ENCODE measurements at regions not wholly inside any gene's neighbourhood (a gene's known extent, or its start where the extent isn't known, plus 50 kb on each side); places are given as distances from the start of the nearest gene placed in this dataset.

DNA sequence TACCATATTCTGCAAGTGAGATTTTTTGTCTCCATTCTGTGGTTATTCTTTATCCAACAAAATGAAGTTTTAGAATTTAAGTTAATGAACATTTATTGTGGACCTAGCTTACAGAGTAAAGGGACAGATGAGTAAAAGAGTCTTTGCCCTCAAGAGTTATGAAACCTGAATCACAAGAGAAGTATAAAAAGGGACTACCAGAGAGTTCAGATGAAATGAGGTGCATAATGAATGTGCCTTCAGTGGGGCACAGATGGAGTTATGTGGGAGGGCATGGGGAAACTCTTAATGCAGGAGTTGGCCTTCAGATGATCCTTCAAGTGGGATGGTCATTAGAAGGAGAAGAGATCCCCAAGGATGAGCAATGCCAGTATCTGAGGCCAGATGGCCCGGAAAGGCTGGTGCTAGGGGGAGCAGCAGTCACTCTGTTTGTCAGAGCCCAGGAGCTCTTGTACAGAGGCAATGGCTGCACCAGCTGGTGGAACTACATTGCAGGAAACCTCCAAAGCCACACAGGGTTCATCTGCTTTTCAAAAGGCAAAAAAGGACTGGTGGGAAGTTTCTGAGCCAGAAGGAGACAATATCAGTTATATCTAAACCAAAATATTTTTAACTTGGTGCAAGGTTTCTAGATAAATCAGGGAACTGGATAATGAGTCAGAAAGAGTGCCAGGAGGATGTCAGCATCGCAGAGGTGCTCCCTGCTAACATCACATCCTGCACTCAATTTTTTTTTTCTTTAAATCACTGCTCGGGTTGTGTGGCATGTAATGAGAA, 162.0 kb downstream of the KLF6 start:
- no peak for DNase-seq

DNA sequence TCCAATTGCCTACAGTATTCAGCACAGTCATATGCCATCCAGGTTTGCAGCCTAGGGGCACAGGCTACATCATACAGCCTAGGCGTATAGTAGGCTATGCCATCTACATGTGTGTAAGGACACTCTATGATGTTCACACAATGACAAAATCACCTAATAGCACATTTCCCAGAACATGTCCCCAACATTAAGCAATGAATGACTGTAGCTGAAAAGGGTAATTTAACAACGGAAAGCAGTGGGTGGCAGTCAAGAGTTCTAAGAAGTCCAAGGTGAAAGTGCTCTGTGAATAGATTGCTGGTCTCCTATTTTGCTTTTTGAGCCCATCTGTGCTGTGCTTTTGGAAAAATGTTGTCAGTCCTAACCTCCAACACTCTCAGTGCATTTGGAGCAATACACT, 162.6 kb downstream of the KLF6 start:
- DNase-seq: no peak

DNA sequence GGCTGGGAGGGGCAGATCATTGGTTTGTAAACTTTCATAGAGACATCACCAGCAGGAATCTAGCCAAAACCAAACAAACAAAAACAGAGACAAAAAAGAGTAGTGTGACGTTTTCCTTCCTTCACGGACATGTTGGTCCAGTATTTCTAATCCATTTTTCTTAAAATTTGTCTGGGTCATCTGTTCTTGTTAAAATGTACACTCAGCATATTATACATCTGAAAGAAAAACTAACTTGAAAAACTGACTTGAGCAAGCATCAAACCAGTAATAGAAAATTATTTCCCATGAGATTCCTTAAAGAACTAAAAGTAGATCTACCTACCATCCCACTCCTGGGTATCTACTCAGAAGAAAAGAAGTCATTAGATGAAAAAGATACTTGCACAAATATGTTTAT, 164.2 kb downstream of the KLF6 start:
- DNase-seq: no peak

DNA sequence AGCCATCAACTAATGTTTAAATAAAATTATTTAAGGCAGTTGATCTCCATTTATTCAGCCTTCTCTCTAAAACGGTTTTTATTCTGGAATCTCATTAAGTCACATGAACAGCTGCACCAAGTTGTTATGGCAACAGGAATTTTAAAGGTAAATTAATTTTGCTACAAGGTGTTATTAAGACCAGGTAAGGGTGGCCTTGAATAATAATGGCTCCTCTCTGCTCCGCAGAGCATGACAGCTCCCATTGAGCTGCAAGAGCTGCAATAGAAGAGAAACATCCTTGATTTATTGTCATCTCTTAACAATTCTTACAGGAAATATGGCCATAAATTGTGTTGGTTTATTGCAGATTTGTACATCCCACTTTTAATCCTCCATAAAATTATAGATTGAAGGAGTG, 165.8 kb downstream of the KLF6 start:
- no peak for DNase-seq

DNA sequence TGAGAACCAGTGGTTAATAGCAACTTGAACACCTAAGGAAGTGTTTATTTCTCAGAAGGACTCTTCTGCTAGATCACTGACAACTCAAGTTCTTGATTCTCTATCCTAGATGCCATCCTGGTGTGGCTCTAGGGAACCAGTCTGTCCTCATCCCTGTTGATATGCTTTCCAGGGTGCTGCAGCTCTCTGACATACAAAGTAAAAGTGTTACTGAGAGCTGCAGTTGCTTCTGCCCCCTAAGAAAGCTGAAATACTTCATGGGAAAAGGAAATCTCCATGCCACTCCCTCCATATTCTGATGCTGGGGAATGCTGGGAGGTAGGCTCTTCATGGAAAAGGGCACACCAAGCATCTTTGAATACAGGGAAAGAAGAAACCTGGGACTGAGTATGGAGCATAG, 168.1 kb downstream of the KLF6 start:
- DNase-seq: no peak

DNA sequence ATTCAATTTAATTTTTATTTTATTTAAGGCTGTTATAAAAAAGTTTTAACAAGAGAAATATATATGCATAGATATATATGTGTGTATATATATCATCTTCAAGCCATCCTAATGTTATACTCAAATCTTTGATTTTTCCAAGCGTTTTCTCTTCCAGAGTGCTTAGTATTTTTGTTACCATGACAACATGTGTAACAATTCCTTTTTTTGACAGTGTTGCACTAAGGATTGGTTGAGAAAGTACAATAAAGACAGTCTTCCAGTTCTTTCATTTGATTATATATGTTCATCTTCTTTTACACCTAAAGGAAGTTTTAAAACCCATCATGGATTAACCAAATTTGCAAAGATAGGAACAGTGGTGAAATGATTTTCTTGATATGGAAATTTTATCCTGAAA, 171.7 kb downstream of the KLF6 start:
- no peak for DNase-seq

DNA sequence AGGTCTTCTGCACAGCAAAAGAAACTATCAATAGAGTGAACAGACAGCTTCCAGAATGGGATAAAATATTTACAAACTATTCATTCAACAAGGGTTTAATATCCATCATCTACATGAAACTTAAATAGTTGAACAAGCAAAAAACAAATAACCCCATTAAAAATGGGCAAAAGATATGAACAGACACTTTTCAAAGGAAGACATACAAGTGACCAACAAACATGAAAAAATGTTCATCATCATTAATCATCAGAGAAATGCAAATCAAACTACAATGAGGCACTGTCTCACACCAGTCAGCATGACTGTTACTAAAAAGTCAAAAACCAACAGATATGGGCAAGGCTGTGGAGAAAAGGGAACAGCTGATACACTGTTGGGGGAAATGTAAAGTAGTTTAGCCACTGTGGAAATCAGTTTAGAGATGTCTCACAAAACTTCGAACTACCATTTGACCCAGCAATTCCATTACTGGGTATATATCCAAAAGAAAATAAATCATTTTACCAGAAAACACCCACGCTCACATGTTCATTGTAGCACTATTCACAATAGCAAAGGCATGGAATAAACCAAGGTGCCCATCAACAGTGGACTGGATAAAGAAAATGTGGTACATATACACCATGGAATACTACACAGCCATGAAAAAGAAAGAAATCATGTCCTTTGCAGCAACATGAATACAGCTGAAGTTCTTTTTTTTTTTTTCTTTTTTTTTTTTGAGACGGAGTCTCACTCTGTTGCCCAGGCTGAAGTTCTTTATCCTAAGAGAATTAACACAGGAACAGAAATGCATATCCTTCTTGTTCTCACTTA, 172.6 kb downstream of the KLF6 start:
- no peak for DNase-seq

DNA sequence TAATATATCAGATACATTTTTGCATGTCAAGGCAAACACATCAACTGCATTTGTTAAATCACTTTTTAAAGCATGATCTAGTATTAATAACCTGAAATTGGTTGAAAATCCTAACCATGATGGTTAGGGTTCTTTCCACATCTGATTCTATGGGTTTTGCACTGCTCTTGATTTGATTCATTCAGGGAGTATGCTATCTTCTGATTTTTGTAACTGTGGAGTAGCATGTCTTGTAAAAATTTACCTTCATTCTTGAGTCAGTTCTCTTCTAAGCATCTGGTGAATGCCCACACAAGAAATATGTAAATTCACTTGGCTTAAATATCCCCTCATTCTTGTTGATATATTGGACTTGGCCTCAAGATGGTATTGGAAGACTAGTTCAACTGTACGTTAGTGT, 178.7 kb downstream of the KLF6 start:
- DNase-seq: no peak

DNA sequence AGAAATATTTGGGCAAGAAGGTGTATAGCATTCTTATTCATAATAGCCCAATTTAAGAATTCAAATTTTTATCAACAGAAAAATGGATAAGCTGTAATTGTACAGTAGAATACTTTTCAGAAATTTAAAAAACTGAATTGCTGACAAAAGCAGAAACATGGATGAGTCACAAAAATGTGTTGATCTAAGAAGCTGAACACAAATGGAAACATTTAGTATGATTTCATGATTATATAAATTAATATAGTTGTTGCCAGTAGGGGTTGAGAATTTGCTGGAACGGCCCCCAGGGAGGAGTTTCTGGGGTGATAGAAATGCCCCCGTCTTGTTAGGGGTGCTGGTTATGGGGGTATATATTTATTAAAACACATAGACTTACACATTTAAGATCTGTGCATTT, 179.1 kb downstream of the KLF6 start:
- no peak for DNase-seq

DNA sequence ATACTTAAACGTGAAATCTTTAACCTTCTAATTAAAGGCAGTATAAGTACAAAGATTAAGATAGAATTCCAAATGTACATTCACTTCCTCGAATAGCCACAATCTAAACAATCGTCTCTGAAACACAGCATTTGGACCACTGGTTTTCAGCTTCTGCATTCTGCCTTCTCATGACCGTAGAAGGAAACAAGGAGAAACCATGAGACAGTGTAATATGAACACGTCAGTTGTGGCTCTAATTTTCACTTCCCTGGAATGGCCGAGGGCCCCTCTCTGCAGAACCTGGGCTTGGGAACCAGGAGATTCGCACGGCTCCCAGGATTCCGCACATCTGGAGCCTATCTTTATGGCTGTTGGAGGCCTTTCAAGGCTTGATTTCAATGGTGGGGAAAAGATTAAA, 189.3 kb downstream of the KLF6 start:
- no peak for DNase-seq

DNA sequence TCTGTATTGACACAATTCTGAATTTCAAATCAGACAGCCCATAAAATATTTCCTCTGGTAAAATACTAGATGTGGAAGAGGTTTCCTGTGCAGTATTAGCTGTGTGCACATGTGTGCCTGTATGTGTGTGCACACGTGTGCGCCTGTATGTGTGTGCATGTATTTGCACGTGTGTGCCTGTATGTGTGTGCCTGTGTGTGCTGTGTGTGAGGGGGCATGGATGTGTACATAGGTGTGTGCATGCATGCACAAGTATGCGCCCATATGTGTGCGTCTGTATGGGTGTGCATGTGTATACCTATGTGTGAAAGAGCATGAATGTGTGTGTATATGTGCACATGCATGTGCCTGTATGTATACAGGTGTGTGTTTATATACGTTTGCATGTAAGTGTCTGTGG, 191.4 kb downstream of the KLF6 start:
- no peak for DNase-seq

DNA sequence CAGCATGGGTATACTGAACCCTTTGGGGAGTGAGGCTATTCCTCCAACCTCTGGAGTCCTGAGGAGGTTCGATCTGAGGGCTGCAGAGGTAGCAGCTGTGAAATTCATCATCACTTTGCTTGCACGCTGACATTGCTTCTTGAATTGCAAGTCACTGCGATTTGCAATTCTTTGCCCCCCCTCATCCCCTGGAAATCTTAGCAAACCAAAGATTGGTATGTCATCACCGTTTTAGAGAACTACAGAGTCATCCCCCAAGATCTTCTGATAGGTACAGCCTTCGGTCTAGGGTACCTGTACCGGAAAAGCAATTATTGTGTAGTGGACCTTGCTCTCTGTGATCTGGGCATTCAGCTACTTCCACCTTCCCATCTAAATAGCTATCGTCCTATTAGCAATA, 192.6 kb downstream of the KLF6 start:
- no peak for DNase-seq

DNA sequence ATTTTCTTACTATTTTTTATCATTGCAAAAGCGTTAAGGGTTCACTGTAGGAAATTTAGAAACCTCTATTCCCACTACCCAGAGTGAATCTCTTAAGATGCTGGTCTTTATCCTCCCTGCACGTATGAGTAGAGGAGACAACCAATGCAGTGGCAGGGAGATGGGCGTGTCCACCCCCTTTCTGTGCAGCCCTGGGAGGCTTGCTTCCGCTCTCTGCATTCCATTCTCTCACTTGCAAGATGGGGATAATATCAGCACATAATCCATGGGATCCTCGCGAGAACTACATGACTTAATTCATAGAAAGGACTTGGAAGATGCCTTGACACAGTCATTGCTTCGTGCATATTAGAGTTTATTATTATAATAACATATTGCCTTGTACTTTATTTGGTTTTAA, 196.2 kb downstream of the KLF6 start:
- DNase-seq: no peak

DNA sequence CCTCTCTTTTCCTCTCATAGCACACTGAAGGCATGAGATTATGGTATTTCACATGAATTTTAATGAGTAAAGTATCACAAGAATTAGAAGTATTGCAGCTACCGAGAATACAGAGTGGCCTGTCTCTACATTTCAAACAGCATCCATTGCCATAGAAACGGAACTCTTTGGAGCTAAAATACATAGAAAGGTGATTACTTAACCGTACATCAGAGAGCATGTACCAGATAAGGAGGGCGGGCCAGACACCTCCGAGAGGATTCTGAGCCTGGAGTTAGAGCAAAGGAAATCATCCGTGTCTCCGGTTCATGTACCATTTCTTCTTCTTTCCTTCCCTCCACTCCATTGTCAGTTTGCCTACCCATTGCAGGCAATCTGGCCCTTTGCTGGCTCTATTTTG, 196.7 kb downstream of the KLF6 start:
- DNase-seq: no peak

DNA sequence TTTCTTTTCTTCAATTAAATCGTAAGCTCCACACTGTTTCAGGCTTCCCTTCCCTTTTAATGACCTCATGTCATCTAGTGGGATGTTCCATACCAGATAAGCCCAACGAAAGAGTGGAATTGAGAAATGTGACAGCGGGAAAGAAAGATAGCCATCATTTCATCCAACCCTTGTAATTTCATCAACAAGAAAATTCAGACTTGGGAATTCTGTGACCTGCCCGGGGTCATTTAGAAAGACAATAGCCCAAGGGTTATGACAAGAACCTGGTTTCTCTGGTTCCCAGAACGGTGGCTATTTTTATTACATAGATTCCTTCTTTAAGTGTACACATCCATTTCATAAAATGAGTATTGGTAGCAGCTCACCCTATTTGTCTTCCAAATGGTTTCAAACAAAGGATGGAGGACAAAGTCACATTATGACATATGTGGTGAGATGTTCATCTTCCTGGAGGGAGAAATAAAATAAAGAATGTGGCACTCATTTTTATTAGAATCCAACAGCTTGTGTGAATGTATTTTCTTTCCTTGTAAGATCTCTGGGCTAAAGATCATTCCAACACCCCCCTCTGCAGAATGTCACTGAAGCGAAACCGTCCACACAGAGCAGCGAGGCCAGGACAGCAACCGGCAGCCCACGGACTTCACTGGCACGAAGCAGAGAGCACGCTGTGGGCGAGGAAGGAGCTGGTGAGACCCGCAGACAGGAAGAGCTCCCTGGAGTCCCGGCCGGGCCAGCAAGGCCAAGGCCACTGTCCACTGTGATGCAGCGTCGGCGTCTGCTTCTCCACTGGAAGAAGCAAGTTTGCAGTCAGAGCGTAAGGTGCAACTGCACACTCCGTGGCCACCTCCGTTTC, 199.9 kb downstream of the KLF6 start:
- DNase-seq: no peak

DNA sequence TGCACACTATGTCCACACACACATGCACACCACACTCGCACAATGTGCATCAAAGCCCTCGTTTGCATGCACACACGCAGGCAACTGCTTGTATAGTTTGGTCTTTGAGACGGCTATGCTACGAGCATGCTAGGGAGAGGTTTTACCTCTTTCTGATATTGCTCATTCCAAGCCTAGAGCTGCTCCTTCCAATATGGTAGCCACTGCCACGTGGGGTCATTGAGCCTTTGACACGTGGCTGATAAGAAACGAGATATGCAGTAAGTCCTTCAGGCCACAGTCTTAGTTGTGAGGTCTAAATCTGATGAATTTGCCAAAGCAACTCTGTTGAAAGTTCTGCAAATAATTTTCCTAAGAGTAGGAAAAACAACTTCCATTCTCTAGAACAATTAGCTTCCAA, 204.4 kb downstream of the KLF6 start:
- DNase-seq: no peak

DNA sequence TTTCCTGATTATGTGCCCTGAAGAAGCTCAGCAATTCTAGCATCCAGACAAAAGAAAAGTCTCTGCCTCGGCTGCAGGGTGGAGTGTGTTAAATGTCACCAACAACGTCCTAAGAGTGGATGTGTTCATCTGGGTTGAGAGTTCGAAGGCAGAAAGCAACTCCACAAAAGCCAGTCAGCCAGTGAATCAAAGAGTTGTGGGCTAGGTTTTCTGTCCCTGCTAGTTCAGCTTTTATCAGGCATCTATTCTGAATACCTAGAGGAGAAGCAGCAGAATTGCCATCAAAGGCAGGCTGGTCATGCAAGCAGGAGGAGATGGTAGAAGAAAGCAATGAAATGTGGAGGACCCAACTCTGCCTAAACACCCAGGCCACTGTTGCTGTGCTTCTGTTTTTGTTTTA, 205.2 kb downstream of the KLF6 start:
- DNase-seq: no peak

DNA sequence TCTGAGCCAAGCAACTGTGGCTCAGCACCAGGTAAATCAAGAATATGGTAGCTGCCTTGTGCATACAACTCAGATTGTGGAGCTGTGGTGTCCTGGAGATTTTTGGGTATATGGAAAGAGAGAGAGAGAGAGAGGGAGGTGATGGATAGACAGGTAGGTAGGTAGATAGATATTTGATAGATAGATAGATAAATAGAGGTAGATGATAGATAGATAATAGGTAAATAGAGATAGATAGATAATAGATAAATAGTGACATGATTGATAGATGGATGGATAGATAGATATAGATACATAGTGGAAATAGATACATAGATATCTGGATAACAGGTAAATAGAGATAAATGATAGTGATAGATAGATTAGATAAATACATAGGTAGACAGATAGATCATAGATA, 206.3 kb downstream of the KLF6 start:
- no peak for DNase-seq

DNA sequence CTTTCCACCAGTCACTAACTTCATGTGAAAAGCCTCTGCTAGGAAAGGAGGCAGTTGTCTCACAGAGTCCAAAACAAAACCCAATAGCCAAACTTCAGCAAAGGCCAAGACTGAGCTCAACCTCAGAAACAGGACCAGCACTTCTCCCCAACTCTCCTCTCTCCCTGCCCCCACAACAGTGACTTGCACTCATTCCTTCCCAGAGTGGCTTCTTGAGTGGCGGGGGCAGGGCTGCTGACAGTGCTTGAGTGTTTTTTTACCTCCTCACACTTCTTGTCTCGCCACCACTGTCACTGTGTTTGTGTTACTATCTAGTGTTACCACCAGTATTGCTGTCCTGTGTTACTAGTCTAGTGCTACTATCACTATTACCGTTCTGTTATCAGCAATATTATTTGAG, 206.8 kb downstream of the KLF6 start:
- DNase-seq: no peak

DNA sequence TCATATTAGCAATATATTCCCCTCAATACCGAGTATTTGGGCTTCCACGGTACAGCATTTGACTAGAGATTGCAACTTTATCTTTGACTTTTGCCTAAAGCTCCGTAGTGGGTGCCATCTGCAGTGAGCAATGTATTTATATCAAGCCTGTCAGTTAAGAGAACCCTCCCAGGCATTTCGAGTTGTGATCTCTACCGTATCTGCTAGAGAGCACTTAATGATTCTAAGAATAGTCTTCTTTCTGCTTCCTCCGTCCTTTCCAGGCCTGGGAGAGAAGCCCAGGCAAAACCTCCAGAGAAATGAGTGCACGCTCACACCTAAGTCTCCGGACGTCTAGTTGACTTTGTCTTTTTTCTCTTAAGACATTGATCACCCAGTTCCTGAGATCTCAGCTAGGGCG, 210.6 kb downstream of the KLF6 start:
- no peak for DNase-seq

DNA sequence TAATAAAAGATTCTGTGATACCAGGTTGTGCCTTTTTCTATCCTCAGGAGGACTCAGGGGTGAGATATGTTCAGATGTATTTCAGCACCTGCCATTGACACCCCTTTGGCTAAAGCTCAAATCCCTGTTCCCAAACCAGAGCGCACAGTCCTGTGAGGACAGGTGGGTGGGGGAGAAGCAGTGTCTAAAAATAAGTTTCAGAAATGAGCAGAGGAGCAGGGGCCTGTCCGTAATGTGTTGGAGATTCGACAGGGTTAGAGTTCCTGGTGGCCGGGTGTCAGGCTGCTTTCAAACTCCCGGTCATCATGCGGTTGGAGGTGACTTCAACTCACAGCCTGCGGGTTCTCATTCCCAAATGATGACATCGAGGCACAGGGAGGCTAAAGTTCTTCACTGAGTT, 211.5 kb downstream of the KLF6 start:
- DNase-seq: no peak

DNA sequence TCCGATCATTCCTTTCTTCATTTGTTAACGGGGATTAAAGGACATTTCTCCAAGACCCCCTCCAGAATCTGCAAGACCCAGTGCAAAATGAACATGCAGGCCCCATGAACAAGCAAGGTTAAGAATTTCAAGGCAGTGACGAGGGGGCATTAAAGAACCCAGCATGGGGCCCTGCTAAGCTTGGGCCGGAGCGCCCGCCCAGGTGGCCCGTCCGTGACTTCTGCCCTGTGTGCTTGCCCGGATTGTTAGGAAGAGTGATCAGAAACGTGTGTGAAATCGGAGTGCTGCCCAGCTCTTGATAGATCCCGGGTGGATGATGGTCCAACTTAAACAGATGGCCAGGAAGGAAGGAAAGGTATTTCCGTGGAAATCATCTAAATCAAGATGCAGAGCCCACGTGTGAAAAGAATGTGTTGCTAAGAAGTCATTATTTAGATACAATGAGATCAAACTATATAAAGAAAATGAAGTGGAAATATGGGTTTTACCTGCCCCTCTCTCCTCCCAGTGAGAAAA, 213.6 kb downstream of the KLF6 start:
- DNase-seq: no peak

DNA sequence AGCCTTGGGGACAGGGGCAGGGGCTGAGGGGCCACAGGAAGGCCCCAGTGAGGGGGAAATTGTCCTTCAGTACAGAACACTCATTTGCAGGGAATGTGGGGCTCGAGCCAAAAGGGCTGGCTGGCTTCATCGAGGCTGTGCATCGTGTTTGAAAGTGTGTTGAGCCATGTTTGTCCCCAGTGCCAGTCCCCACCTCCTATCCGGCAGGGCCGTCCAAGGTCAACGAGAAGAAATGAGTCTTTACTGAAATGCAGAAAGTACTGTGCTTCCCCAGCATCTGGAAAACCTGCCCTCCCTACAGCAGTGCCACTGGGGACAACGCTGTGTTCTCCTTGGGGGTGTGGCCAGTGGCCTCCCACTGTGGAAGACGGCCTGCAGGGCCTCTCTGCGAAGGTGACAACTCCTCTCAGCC, 214.1 kb downstream of the KLF6 start:
- no peak for DNase-seq
